H1 (cell line): ENCODE measurements at regions not wholly inside any gene's neighbourhood (a gene's known extent, or its start where the extent isn't known, plus 50 kb on each side); places are given as distances from the start of the nearest gene placed in this dataset.

ENCODE experiments used
- CTCF ChIA-PET: fragments of 300-600 bp; sonication (Branson Sonifier 250); formaldehyde crosslinking; loops from one replicate; lab custom pipeline; 2021; ENCODE audit not compliant: partially characterized antibody; lab: Charles Lee
- POLR2A ChIA-PET: fragments of 300-600 bp; sonication (Branson Sonifier 250); formaldehyde crosslinking; loops from one replicate; lab custom pipeline; 2021; ENCODE audit warnings: inconsistent platforms; ENCODE audit not compliant: partially characterized antibody; lab: Charles Lee
- DNase-seq, 2 experiments: peaks; one replicate each; pipeline versions ENCODE4 v3.0.0 to v3.0.0-alpha.2; 2010 to 2022; ENCODE audit warnings: low spot score in 2 of 2, low read depth in 1 of 2, mixed read lengths in 1 of 2
- FAIRE-seq: peaks from 2 replicates; lab custom pipeline; 2011; peaks lifted over from hg19 to GRCh38; lab: Jason Lieb, UNC
- H2AFZ ChIP-seq: 2 replicates; pipeline ENCODE4 v1.8.1; 2012; ENCODE audit warnings: low read length, inconsistent platforms
- H2AK5ac ChIP-seq: 2 replicates; pipeline ENCODE4 v1.6.1; 2013; ENCODE audit warnings: low read depth, low read length
- H2BK120ac ChIP-seq: replicated peaks from 2 replicates; pipeline ENCODE3; 2013; ENCODE audit warnings: low read depth, low read length, inconsistent platforms
- H2BK12ac ChIP-seq: 2 replicates; pipeline ENCODE4 v1.6.1; 2013; ENCODE audit warnings: low read depth, low read length
- H2BK15ac ChIP-seq: 2 replicates; pipeline ENCODE4 v1.6.1; 2013; ENCODE audit warnings: low read length
- H2BK20ac ChIP-seq: 2 replicates; pipeline ENCODE4 v1.6.1; 2013; ENCODE audit warnings: low read length
- H2BK5ac ChIP-seq: 2 replicates; pipeline ENCODE4 v1.6.1; 2013; ENCODE audit warnings: low read depth, low read length
- H3K14ac ChIP-seq: 2 replicates; pipeline ENCODE4 v1.6.1; 2013; ENCODE audit warnings: inconsistent platforms; ENCODE audit not compliant: insufficient read length
- H3K18ac ChIP-seq: 2 replicates; pipeline ENCODE4 v1.6.1; 2013; ENCODE audit warnings: low read length; ENCODE audit errors: extremely low read depth
- H3K23ac ChIP-seq: 2 replicates; pipeline ENCODE4 v1.6.1; 2013; ENCODE audit warnings: inconsistent platforms; ENCODE audit not compliant: insufficient read length
- H3K23me2 ChIP-seq: 2 replicates; pipeline ENCODE4 v1.6.1; 2013; ENCODE audit warnings: low read depth, low read length
- H3K27ac ChIP-seq: 2 replicates; pipeline ENCODE4 v1.6.1; 2011; ENCODE audit warnings: low read depth, low read length, inconsistent platforms
- H3K27me3 ChIP-seq, 4 experiments: replicated peaks in 1 of 4; 1 replicate in 1 of 4; 2 replicates in 3 of 4; pipeline versions ENCODE4 v1.6.1 to v1.8.1; 2011 to 2013; ENCODE audit warnings: low read length in 3 of 4, mild to moderate bottlenecking in 3 of 4, inconsistent platforms in 2 of 4, mixed read lengths in 2 of 4, moderate library complexity in 1 of 4; ENCODE audit not compliant: control insufficient read depth in 3 of 4, insufficient read depth in 3 of 4; ENCODE audit errors: extremely low read depth in 1 of 4
- H3K36me3 ChIP-seq, 4 experiments: 2 replicates each; pipeline versions ENCODE4 v1.6.1 to v1.8.1; 2011 to 2013; ENCODE audit warnings: mild to moderate bottlenecking in 4 of 4, low read length in 3 of 4, moderate library complexity in 2 of 4, control low read depth in 1 of 4, inconsistent platforms in 1 of 4; ENCODE audit not compliant: insufficient read depth in 4 of 4, control insufficient read depth in 2 of 4
- H3K4ac ChIP-seq: replicated peaks from 2 replicates; pipeline ENCODE3; 2013; ENCODE audit warnings: low read length, low read depth, mixed read lengths, inconsistent platforms; ENCODE audit not compliant: insufficient read length
- H3K4me1 ChIP-seq, 4 experiments: replicated peaks in 1 of 4; 1 replicate in 1 of 4; 2 replicates in 3 of 4; pipeline versions ENCODE4 v1.6.1 to v1.8.1; 2011 to 2013; ENCODE audit warnings: low read length in 3 of 4, inconsistent platforms in 2 of 4, mixed read lengths in 1 of 4; ENCODE audit not compliant: insufficient read depth in 4 of 4, control insufficient read depth in 3 of 4
- H3K4me2 ChIP-seq, 2 experiments: 2 replicates each; pipeline versions ENCODE4 v1.6.1 to v1.8.1; 2011 to 2013; ENCODE audit warnings: low read depth in 2 of 2, low read length in 2 of 2, control low read depth in 1 of 2, inconsistent platforms in 1 of 2, mild to moderate bottlenecking in 1 of 2; ENCODE audit not compliant: insufficient read depth in 1 of 2
- H3K4me3 ChIP-seq, 4 experiments: fragments of 200-600, 300-600 bp in 1 of 4; sonication (generic), shearing (Covaris generic), sonication (Bioruptor Twin) in 1 of 4; 2 replicates each; pipeline versions ENCODE4 v1.5.1 to v1.8.1; 2011 to 2016; ENCODE audit warnings: low read length in 4 of 4, low read depth in 3 of 4, control low read depth in 2 of 4, inconsistent platforms in 2 of 4, mild to moderate bottlenecking in 2 of 4, mixed read lengths in 1 of 4, moderate library complexity in 1 of 4; ENCODE audit not compliant: insufficient read depth in 2 of 4; ENCODE audit errors: extremely low read depth in 1 of 4
- H3K56ac ChIP-seq: replicated peaks from 2 replicates; pipeline ENCODE3; 2013; ENCODE audit warnings: low read depth, mild to moderate bottlenecking, mixed read lengths, low read length, inconsistent platforms; ENCODE audit not compliant: insufficient read length
- H3K79me1 ChIP-seq: 2 replicates; pipeline ENCODE4 v1.6.1; 2013; ENCODE audit warnings: low read depth, low read length, control low read depth
- H3K79me2 ChIP-seq, 2 experiments: 2 replicates each; pipeline versions ENCODE4 v1.6.1 to v1.8.1; 2012 to 2013; ENCODE audit warnings: low read length in 2 of 2, mild to moderate bottlenecking in 2 of 2, inconsistent platforms in 1 of 2; ENCODE audit not compliant: insufficient read depth in 2 of 2, control insufficient read depth in 1 of 2
- H3K9ac ChIP-seq, 4 experiments: replicated peaks in 1 of 4; 1 replicate in 1 of 4; 2 replicates in 3 of 4; pipeline versions ENCODE4 v1.6.1 to v1.8.1; 2011 to 2013; ENCODE audit warnings: low read depth in 3 of 4, low read length in 3 of 4, control low read depth in 2 of 4, mild to moderate bottlenecking in 2 of 4, moderate library complexity in 2 of 4, inconsistent platforms in 1 of 4; ENCODE audit errors: extremely low read depth in 1 of 4
- H3K9me3 ChIP-seq, 2 experiments: 2 replicates each; pipeline versions ENCODE4 v1.6.1 to v1.8.1; 2012 to 2013; ENCODE audit warnings: mild to moderate bottlenecking in 2 of 2, moderate library complexity in 2 of 2, control low read depth in 1 of 2, inconsistent platforms in 1 of 2, low read depth in 1 of 2, low read length in 1 of 2, mixed read lengths in 1 of 2; ENCODE audit not compliant: insufficient read depth in 2 of 2
- H4K20me1 ChIP-seq, 2 experiments: replicated peaks in 1 of 2; 2 replicates each; pipeline versions ENCODE3 to v1.8.1; 2011 to 2013; ENCODE audit warnings: inconsistent platforms in 2 of 2, low read length in 2 of 2, mild to moderate bottlenecking in 1 of 2; ENCODE audit not compliant: insufficient read depth in 2 of 2, control insufficient read depth in 1 of 2
- H4K5ac ChIP-seq: 2 replicates; pipeline ENCODE4 v1.6.1; 2013; ENCODE audit warnings: low read length, low read depth, mixed read lengths, inconsistent platforms; ENCODE audit not compliant: insufficient read length
- H4K8ac ChIP-seq: 2 replicates; pipeline ENCODE4 v1.8.0; 2013; ENCODE audit warnings: mild to moderate bottlenecking, moderate library complexity, low read length, inconsistent platforms; ENCODE audit not compliant: insufficient read depth; ENCODE audit errors: extremely low read depth
- H4K91ac ChIP-seq: replicated peaks from 2 replicates; pipeline ENCODE3; 2013; ENCODE audit warnings: low read length, mixed read lengths, inconsistent platforms; ENCODE audit not compliant: insufficient read length
- GABPA ChIP-seq: IDR thresholded peaks from 2 replicates; pipeline ENCODE4 v1.6.1; 2011; ENCODE audit warnings: mild to moderate bottlenecking, low read length, moderate library complexity, borderline replicate concordance; ENCODE audit not compliant: insufficient read depth
- GTF2F1 ChIP-seq: IDR thresholded peaks from 2 replicates; pipeline ENCODE4 v1.6.1; 2012; ENCODE audit warnings: low read depth, low read length, improper control_type of control experiment, borderline replicate concordance
- RBBP5 ChIP-seq: IDR thresholded peaks from 2 replicates; pipeline ENCODE4 v1.7.1; 2012; ENCODE audit warnings: low read depth, mild to moderate bottlenecking, inconsistent platforms, low read length, moderate library complexity, borderline replicate concordance
- TCF12 ChIP-seq: IDR thresholded peaks from 2 replicates; pipeline ENCODE4 v1.6.1; 2011; ENCODE audit warnings: low read depth, mild to moderate bottlenecking, low read length
- WGBS, 2 experiments: shearing (Covaris generic) in 1 of 2; methylation state at CpG; one replicate each; pipeline versions ENCODE4 v1.1.6 to v1.1.7; 2013 to 2015; ENCODE audit warnings: low lambda C conversion rate in 2 of 2, mixed read lengths in 2 of 2, inconsistent platforms in 1 of 2, low coverage in 1 of 2, missing lambda C conversion rate in 1 of 2; ENCODE audit not compliant: insufficient replicate concordance in 2 of 2, insufficient coverage in 1 of 2, insufficient read length in 1 of 2; ENCODE audit errors: extremely low coverage in 1 of 2, missing lambda C conversion rate in 1 of 2; 5-methylcytosine and 5-hydroxymethylcytosine counted together

GRCh38 chr6:43943099-43943766 lies 173.2 kb downstream of the VEGFA start:
- H3K4me1 ChIP-seq = peaks cover 0 to 6% (median 0%) of the 10 kb centered on the region in 4 experiments; a peak in 3 of 7 replicates
- no peaks in the 10 kb centered on the region for H3K27me3 ChIP-seq
- H3K9me3 ChIP-seq = no peaks in the 10 kb centered on the region
- no peak overlapping the region for H2BK12ac ChIP-seq
- POLR2A ChIA-PET = no interaction called here
- H3K9ac ChIP-seq = no peak overlapping the region
- no peak overlapping the region for H2BK120ac ChIP-seq
- no peak overlapping the region for H3K4me3 ChIP-seq
- H3K18ac ChIP-seq = no peak overlapping the region
- CTCF ChIA-PET = interaction anchor here (0.5 to 12.3 kb wide), 14 partner anchors 9 to 527 kb away, joined by 3 to 142 read pairs (median 4); no protein-coding TSS in a partner anchor
- no peak overlapping the region for H4K8ac ChIP-seq
- H3K23ac ChIP-seq = no peak overlapping the region
- H3K79me1 ChIP-seq = no peaks in the 10 kb centered on the region
- no peaks in the 10 kb centered on the region for H3K79me2 ChIP-seq
- no peaks in the 10 kb centered on the region for H3K36me3 ChIP-seq
- H3K4ac ChIP-seq = no peak overlapping the region
- H3K27ac ChIP-seq = no peak overlapping the region
- FAIRE-seq = no peak
- H4K20me1 ChIP-seq = no peaks in the 10 kb centered on the region
- no peak overlapping the region for H3K4me2 ChIP-seq
- no peak overlapping the region for H3K56ac ChIP-seq
- no peak overlapping the region for H2AFZ ChIP-seq
- no peak overlapping the region for H4K91ac ChIP-seq
- no peak overlapping the region for H2BK5ac ChIP-seq
- no peak overlapping the region for H4K5ac ChIP-seq
- no peak overlapping the region for H2AK5ac ChIP-seq
- no peaks in the 10 kb centered on the region for H3K23me2 ChIP-seq
- no peak overlapping the region for H2BK15ac ChIP-seq
- WGBS, 2 experiments = 93% methylated on average over 5 of the region's 5 CpGs; no CpG with 5 or more reads in 1 of the 2 experiments
- no peak for DNase-seq
- no peak overlapping the region for H2BK20ac ChIP-seq
- H3K14ac ChIP-seq = no peak overlapping the region
- TF ChIP-seq RBBP5 (no peak), TCF12 (no peak), GTF2F1 (no peak), GABPA (no peak)
